ENCODE measurements at regions not wholly inside any gene's neighbourhood (a gene's known extent, or its start where the extent isn't known, plus 50 kb on each side); places are given as distances from the start of the nearest gene placed in this dataset.

DNA sequence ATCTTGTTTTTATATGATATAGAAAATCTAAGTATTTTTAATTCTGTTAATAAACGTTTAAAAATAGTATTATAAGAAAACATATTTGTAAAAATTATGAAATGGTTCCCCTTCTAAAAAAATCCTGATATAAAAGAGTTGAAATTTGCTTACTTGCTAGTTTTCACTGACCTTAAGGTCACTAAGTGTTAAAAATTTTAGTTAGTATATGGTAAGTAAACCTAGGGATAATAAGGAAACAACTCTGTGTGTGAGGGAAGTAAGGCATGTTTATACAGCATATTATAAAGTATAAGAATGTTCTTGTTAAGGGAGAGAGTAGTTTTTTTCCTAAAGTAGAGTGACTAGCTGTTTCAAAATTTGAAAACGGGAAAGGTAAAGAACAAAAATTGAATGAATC lies 130.9 kb upstream of the LYPLAL1 start:
- TF ChIP-seq, protein P1, sequence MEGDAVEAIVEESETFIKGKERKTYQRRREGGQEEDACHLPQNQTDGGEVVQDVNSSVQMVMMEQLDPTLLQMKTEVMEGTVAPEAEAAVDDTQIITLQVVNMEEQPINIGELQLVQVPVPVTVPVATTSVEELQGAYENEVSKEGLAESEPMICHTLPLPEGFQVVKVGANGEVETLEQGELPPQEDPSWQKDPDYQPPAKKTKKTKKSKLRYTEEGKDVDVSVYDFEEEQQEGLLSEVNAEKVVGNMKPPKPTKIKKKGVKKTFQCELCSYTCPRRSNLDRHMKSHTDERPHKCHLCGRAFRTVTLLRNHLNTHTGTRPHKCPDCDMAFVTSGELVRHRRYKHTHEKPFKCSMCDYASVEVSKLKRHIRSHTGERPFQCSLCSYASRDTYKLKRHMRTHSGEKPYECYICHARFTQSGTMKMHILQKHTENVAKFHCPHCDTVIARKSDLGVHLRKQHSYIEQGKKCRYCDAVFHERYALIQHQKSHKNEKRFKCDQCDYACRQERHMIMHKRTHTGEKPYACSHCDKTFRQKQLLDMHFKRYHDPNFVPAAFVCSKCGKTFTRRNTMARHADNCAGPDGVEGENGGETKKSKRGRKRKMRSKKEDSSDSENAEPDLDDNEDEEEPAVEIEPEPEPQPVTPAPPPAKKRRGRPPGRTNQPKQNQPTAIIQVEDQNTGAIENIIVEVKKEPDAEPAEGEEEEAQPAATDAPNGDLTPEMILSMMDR (IDR thresholded peaks at IDR 0.05): no peak
- Histone ChIP-seq H3K9me3 (no peaks in the 10 kb centered on the region), H3K36me3 (no peaks in the 10 kb centered on the region), H3K4me1 (no peaks in the 10 kb centered on the region), H3K4me3 (no peak overlapping the region), H3K27me3 (no peaks in the 10 kb centered on the region), H3K27ac (no peak overlapping the region)
- no peak for DNase-seq
- intact Hi-C loops (cut with DNase I): no loop called here
- no peak for ATAC-seq

DNA sequence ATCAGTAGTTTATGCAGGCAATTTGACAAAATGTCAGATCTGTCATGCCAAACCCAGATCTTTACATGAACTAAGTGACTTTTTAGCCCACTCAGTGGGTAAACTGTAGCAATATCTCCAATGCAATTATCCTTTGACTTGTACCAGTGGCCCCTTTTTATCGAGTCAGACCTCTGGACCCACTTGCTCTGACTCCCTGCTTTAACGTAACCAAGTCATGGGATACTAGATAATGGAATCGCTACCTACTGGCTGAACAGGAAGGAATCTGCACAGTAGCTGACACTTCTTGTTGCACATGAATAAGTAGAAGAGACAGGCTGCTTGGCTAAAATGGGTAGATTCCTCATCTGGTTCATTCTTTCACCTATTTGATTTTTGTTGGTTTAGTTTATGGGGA lies 128.4 kb upstream of the LYPLAL1 start:
- Histone ChIP-seq H3K4me3 (no peak overlapping the region), H3K36me3 (no peaks in the 10 kb centered on the region), H3K27me3 (no peaks in the 10 kb centered on the region), H3K27ac (no peak overlapping the region), H3K4me1 (no peaks in the 10 kb centered on the region), H3K9me3 (no peaks in the 10 kb centered on the region)
- no peak for ATAC-seq
- DNase-seq: no peak
- intact Hi-C loops (cut with DNase I): no loop called here
- TF ChIP-seq, protein P1 (IDR thresholded peaks at IDR 0.05): no peak

DNA sequence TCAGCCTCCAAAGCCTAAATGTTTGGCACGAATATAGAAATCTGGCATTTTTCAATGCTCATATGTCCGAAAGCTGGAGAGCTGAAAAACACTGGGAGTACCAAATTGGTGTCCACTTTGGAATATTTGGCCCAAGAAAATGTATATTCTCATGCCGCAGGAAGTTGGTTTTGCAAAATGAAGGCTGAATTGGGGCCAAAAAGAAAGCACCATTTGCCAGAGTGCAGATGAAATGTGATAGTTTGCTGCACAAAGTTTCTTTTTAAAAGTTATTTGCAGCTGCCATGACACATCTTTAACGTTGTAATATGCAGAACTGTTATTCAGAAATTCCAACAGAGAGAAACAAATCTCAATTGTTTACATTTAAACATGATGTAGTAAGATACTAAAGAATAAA lies 124.2 kb upstream of the LYPLAL1 start:
- no peak for ATAC-seq
- H3K36me3 ChIP-seq: no peaks in the 10 kb centered on the region
- H3K4me1 ChIP-seq: no peaks in the 10 kb centered on the region
- no peak for DNase-seq
- TF ChIP-seq, protein P1 (IDR thresholded peaks at IDR 0.05): no peak
- intact Hi-C loops (cut with DNase I): no loop called here
- H3K9me3 ChIP-seq: no peaks in the 10 kb centered on the region
- no peak overlapping the region for H3K27ac ChIP-seq
- H3K27me3 ChIP-seq: no peaks in the 10 kb centered on the region
- no peak overlapping the region for H3K4me3 ChIP-seq

DNA sequence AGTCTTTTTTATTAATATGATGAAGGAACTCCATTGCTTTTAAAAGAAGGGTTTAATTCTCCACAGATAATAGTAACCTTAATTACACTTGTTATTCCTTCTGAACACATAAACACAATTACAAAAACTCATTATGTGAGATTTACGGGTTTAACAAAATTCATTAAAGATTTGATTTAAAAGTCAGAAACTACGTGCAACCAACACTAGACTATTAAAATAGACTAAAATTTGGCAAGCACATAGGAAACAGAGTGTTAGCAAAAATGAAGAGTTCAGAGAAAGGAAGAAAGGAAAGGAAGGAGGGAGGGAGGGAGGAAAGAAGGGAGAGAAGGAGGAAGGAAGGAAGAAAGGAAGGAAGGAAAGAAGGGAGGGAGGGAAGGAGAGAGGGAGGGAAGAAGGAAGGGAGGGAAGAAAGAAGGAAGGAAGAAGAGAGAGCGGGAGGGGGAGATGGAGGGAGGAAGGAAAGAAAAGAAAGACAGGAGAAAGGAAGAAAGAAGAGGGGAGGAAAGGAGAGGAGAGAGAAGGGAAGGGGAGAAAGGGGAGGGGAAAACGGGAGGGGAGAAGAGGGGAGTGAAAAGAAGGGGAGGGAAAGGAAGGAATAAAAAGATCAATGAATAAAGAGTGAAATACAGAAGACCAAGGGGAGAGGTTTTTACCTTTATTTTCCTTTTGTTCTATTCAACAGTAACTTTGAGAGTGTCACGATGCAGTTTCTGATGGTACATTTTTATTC lies 123.4 kb upstream of the LYPLAL1 start:
- ATAC-seq: no peak
- intact Hi-C loops (cut with DNase I): no loop called here
- Histone ChIP-seq H3K27me3 (no peaks in the 10 kb centered on the region), H3K36me3 (no peaks in the 10 kb centered on the region), H3K4me3 (no peak overlapping the region), H3K4me1 (no peaks in the 10 kb centered on the region), H3K27ac (no peak overlapping the region), H3K9me3 (no peaks in the 10 kb centered on the region)
- TF ChIP-seq, protein P1 (IDR thresholded peaks at IDR 0.05): no peak
- no peak for DNase-seq

DNA sequence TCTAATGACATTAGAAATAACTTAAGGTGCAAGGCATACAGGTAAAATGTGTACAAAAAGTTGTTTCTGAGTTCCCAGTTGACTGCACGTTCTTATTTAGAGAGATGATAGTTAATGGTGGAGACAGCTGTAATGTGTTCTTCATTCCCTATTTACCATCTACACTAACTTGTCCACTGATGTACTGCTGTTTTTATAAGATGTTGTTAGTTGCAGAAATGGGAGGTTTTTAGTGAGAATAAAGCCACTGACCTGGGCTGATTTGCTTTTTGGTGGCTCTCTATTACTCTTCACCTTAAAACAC lies 122.9 kb upstream of the LYPLAL1 start:
- H3K4me1 ChIP-seq: no peaks in the 10 kb centered on the region
- DNase-seq (no peak), ATAC-seq (no peak)
- H3K9me3 ChIP-seq: no peaks in the 10 kb centered on the region
- TF ChIP-seq, protein P1 (IDR thresholded peaks at IDR 0.05): no peak
- H3K27me3 ChIP-seq: no peaks in the 10 kb centered on the region
- H3K27ac ChIP-seq: no peak overlapping the region
- no peak overlapping the region for H3K4me3 ChIP-seq
- intact Hi-C loops (cut with DNase I): no loop called here
- H3K36me3 ChIP-seq: no peaks in the 10 kb centered on the region

DNA sequence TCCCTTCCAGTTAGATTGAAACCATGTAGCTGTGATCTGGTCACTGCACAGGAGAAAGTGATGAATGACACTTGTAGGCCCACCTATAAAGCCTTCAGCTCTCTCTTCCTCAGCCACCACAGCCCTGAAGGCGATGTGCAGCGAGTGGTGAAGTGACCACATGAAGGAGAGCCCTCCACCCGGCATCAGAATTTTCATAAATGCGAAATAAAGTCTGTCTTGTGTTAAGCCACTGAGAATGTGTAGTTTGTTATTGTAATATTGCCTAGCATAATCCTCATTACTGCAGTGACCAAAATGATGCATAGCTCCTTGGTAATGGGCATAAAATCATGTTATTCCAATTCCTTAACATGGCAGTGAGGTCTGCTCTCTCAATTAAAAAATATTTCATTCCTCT lies 122.1 kb upstream of the LYPLAL1 start:
- intact Hi-C loops (cut with DNase I): no loop called here
- no peaks in the 10 kb centered on the region for H3K36me3 ChIP-seq
- DNase-seq: no peak
- H3K27ac ChIP-seq: no peak overlapping the region
- no peaks in the 10 kb centered on the region for H3K9me3 ChIP-seq
- no peak for ATAC-seq
- H3K4me1 ChIP-seq: no peaks in the 10 kb centered on the region
- TF ChIP-seq, protein P1 (IDR thresholded peaks at IDR 0.05): no peak
- H3K27me3 ChIP-seq: no peaks in the 10 kb centered on the region
- no peak overlapping the region for H3K4me3 ChIP-seq
